HG03066 (cell line): ENCODE measurements at regions not wholly inside any gene's neighbourhood (a gene's known extent, or its start where the extent isn't known, plus 50 kb on each side); places are given as distances from the start of the nearest gene placed in this dataset.

ENCODE experiments used
- ATAC-seq: cut with Tn5 transposase; IDR thresholded peaks from one replicate; pipeline ENCODE4 v1.9.1; 2021; ENCODE audit warnings: low read depth; ENCODE audit not compliant: unreplicated experiment

- no peak for ATAC-seq
These were observed 716.5 kb upstream of the LRATD1 start for GRCh38 chr2:13916066-13916465.

DNA sequence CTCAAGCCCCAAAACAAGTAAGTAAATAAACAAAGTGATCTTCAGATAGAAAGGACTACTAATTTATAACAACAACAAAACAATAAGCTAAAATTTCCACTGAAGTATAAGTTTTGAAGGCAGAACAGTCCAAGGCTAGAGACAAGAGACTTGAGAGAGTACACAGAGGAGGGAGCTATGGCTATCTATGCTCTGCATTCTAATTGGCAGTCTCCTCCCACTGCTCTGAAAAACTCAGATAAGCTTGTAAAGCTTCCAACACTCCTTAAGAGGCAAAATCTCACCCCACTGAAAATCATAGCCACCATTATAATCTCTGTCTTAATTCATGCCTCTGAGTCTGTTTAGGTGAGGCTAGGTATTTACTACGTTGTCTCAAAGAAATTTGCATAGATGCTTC lies 714.6 kb upstream of the LRATD1 start:
- ATAC-seq, result no peak

- ATAC-seq, result no peak
These were observed 712.5 kb upstream of the LRATD1 start for GRCh38 chr2:13919981-13920382.

DNA sequence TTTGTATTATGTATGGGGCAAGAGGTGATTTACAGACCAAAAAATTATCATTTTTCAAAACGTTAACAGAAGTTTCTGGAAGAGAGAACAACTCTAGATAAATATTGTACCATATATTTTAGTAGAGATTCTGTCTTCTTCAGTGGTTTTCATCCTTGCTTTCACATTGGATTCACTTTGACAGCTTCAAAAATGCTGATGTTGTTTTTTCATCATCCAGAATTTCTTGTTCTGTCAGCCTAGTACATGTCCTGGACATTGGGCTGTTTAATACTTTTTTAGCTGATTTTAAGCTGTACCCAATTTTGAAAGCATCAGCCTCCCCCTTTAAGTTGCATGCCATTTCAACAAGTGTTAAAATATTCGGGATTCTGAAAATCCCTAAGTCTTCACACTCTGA lies 711.3 kb upstream of the LRATD1 start:
- ATAC-seq, result no peak

- no peak for ATAC-seq
These were observed 708.7 kb upstream of the LRATD1 start for GRCh38 chr2:13923823-13924222.

DNA sequence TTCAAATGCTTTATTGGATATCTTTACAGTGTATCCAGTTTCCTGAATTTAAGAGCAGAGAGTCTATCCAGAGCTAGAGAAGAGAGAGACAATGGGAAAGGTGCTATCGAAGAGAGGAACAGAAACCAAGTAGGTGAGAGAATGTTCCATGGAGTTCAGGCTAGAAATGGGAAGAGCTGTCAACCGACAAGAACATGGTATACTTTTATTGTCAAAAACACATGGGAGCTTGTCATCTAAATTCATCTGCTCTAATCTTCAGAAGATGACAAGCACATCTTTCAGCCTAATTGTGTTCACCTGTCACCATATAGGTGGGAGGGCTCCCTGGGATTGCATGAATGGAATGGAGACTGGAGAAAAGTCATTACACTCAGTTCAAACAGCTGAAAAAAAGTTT lies 690.4 kb upstream of the LRATD1 start:
- no peak for ATAC-seq

- no peak for ATAC-seq
These were observed 681.8 kb upstream of the LRATD1 start for GRCh38 chr2:13950761-13951160.

- no peak for ATAC-seq
These were observed 663.7 kb upstream of the LRATD1 start for GRCh38 chr2:13968811-13969210.

- ATAC-seq, result no peak
These were observed 646.3 kb upstream of the LRATD1 start for GRCh38 chr2:13986119-13986720.

DNA sequence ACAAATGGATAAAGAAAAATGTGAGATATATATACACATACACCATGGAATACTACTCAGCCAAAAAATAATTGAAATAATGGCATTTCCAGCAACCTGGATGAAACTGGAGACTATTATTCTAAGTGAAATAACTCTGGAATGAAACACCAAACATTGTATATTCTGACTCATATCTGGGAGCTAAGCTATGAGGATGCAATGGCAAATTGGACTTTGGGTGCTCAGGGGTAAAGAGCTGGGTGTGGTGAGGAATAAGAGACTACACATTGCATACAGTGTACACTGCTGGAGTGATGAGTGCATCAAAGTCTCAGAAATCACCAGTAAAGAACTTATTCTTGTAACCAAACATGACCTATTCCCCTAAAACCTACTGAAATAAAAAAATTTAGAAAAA lies 636.0 kb upstream of the LRATD1 start:
- no peak for ATAC-seq

- ATAC-seq, result no peak
These were observed 621.3 kb upstream of the LRATD1 start for GRCh38 chr2:14011190-14011589.

GRCh38 chr2:14015113-14015630 lies 617.3 kb upstream of the LRATD1 start:
- ATAC-seq, result no peak

DNA sequence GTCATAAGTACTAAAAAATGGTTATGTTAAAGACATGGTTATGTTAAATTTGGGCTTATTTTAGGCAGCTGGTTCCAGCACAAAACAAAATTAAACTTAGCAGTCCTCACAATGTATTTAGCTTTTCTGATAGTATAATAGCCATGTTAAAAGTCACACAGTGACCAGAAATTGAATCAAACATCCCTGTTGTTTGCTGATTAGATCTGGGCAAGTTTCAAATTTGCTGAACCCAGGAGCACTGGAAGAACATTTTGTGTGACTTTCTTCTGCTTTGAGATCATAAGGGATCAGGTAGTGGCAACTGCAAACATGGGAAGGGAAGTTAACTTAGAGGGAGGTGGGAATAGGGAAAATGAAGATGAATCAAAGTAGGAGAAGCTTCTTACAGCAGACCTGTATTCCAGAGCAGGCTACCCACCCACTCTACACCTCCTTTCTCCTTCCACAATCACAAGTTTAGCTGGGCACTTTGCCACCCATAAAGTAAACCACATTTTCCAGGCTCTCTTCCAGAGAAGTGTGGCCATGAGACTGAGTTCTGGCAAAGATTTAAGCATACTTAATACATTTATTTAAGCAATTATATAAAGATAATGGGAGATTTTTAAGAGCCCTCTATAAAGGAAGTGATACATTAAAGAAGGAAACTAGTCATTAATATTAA lies 616.1 kb upstream of the LRATD1 start:
- ATAC-seq, result no peak

DNA sequence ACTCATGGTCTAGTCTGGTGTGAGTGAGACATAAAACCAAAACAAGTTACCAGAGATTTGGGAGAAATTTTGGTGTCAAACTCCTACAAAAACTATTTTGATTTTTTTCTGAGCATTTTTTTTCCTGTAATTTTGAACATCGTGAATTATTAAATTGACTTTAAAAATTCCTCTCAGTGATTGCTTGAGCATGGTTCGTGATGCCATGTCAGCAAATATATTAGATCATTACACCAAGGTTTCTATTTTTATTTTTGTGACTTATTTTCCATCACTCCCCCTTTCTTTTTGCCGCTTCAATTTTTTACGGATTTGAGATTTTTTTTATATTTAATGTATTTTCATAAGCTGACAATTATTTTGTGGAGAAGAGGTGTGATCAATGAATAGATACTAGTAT lies 613.9 kb upstream of the LRATD1 start:
- no peak for ATAC-seq

- ATAC-seq, result no peak
These were observed 609.0 kb upstream of the LRATD1 start for GRCh38 chr2:14023558-14023957.

DNA sequence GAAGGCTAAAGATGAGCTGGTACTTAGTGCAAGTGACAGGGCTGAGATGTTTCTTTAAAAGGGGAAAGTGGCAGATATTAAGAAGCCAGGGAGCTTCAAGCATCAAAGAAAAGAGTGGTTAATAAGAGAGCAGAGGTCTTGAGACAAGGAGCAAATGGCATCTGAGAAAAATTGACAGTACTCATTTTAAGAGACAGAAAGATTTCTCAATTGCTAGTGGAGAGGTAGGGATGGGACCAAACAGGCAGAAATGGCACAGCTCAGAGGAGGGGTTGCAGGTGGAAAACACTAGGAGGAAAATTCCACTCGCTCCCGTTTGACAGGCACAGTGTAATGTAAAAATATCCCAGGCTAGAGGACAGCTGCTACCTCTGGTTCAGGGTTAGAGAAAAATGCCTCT lies 593.4 kb upstream of the LRATD1 start:
- ATAC-seq, result no peak

DNA sequence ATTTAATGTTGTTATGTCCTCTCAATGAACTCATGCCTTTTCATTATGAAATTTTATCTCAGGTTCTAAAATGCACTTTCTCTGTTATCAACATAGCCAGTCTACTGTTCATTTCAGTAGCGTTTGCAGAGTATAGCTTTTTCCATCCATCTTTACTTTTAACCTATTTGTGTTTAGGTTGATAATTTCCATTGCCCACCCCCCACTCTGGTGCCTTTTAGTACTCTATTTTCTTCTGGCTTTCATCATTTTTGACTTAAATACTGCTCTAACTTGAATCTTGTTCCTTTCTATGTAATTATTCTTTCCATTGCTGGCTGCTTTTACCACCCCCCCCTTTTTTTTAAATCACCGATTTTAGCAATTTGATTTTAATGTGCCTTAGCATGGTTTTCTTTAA lies 585.0 kb upstream of the LRATD1 start:
- ATAC-seq, result no peak

GRCh38 chr2:14051401-14051800 lies 581.1 kb upstream of the LRATD1 start:
- ATAC-seq, result no peak

GRCh38 chr2:14053105-14053504 lies 579.4 kb upstream of the LRATD1 start:
- no peak for ATAC-seq

DNA sequence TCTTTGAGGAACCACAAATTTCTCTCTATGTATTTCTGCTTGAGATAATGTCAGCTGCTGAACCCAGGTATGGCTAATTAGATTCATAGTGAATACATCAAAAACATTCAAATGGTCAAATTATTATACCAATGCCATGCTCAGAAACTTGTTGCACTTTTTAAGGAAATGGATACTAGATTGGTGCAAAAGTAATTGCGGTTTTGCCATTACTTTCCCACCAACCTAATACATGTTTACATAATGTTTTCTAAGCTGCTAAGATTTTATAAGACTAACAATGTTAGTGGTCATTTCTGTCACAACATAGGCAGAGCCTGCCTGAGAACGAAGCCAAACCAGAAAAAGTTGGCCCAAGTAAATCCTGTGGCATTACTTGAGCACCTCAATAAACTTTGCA lies 568.2 kb upstream of the LRATD1 start:
- ATAC-seq, result no peak

DNA sequence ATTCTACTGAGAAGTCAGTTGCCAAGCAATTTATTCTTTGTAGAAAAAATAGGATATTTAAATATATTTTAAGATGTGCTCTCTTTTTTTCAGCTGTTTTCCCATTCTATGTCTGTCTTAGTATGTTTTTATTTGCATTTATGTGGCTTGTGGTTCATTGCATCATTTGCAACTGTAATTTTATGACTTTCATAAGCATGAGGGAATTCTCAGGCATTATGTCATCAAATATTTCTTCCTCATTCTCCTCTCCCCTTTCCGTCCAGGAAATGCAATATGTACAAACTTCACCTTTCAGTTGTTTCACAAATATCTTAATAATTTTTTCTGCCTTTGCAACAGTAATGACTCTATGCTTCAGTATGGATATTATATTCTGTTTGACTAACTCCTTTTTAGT lies 560.2 kb upstream of the LRATD1 start:
- no peak for ATAC-seq

GRCh38 chr2:14074691-14075090 lies 557.8 kb upstream of the LRATD1 start:
- ATAC-seq, result no peak
